Suprapubic skin (tissue), 4 donors: ENCODE measurements at regions not wholly inside any gene's neighbourhood (a gene's known extent, or its start where the extent isn't known, plus 50 kb on each side); places are given as distances from the start of the nearest gene placed in this dataset.
"Not testable (repeated sequence)": the region's sequence is repeated elsewhere in the genome, so short reads cannot be mapped to it uniquely, and the experiment has no call there.

ENCODE experiments used
- POLR2A ChIP-seq, 2 donors: fragments of 450-650 bp; IDR thresholded peaks; one replicate each; pipeline ENCODE4 v1.6.1; 2017; ENCODE audit warnings: antibody characterized with exemption in 2 of 2, mild to moderate bottlenecking in 2 of 2, moderate library complexity in 2 of 2
- POLR2AphosphoS5 ChIP-seq, 3 donors: sonication (generic); formaldehyde crosslinking; IDR thresholded peaks; one replicate each; pipeline ENCODE4 v1.6.1; 2017; ENCODE audit warnings: antibody characterized with exemption in 3 of 3

DNA sequence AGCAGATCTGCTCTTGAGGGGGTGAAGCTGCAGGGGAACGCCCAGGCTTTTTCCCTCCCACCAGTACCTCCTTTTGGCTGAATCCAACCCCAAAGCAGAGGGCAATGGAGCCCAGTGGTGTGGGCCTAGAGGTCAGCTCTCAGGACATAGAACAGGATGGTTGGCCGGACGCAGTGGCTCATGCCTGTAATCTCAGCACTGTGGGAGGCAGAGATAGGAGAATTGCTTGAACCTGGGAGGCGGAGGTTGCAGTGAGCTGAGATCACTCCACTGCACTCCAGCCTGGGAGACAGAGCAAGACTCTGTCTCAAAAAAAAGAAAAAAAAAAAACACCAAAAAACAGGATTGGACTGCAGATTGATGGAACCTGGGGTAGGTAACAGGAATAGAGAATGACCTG lies 73.3 kb upstream of the ADGRL1 start:
- not testable (repeated sequence) for TF ChIP-seq POLR2A, POLR2AphosphoS5 (IDR thresholded peaks at IDR 0.05)
